H1 (cell line): ENCODE measurements at regions not wholly inside any gene's neighbourhood (a gene's known extent, or its start where the extent isn't known, plus 50 kb on each side); places are given as distances from the start of the nearest gene placed in this dataset.

ENCODE experiments used
- CTCF ChIA-PET: fragments of 300-600 bp; sonication (Branson Sonifier 250); formaldehyde crosslinking; loops from one replicate; lab custom pipeline; 2021; ENCODE audit not compliant: partially characterized antibody; lab: Charles Lee
- POLR2A ChIA-PET: fragments of 300-600 bp; sonication (Branson Sonifier 250); formaldehyde crosslinking; loops from one replicate; lab custom pipeline; 2021; ENCODE audit warnings: inconsistent platforms; ENCODE audit not compliant: partially characterized antibody; lab: Charles Lee
- DNase-seq, 2 experiments: peaks; one replicate each; pipeline versions ENCODE4 v3.0.0 to v3.0.0-alpha.2; 2010 to 2022; ENCODE audit warnings: low spot score in 2 of 2, low read depth in 1 of 2, mixed read lengths in 1 of 2
- FAIRE-seq: peaks from 2 replicates; lab custom pipeline; 2011; peaks lifted over from hg19 to GRCh38; lab: Jason Lieb, UNC
- H2AFZ ChIP-seq: 2 replicates; pipeline ENCODE4 v1.8.1; 2012; ENCODE audit warnings: low read length, inconsistent platforms
- H2AK5ac ChIP-seq: 2 replicates; pipeline ENCODE4 v1.6.1; 2013; ENCODE audit warnings: low read depth, low read length
- H2BK120ac ChIP-seq: replicated peaks from 2 replicates; pipeline ENCODE3; 2013; ENCODE audit warnings: low read depth, low read length, inconsistent platforms
- H2BK12ac ChIP-seq: 2 replicates; pipeline ENCODE4 v1.6.1; 2013; ENCODE audit warnings: low read depth, low read length
- H2BK15ac ChIP-seq: 2 replicates; pipeline ENCODE4 v1.6.1; 2013; ENCODE audit warnings: low read length
- H2BK20ac ChIP-seq: 2 replicates; pipeline ENCODE4 v1.6.1; 2013; ENCODE audit warnings: low read length
- H2BK5ac ChIP-seq: 2 replicates; pipeline ENCODE4 v1.6.1; 2013; ENCODE audit warnings: low read depth, low read length
- H3K14ac ChIP-seq: 2 replicates; pipeline ENCODE4 v1.6.1; 2013; ENCODE audit warnings: inconsistent platforms; ENCODE audit not compliant: insufficient read length
- H3K18ac ChIP-seq: 2 replicates; pipeline ENCODE4 v1.6.1; 2013; ENCODE audit warnings: low read length; ENCODE audit errors: extremely low read depth
- H3K23ac ChIP-seq: 2 replicates; pipeline ENCODE4 v1.6.1; 2013; ENCODE audit warnings: inconsistent platforms; ENCODE audit not compliant: insufficient read length
- H3K23me2 ChIP-seq: 2 replicates; pipeline ENCODE4 v1.6.1; 2013; ENCODE audit warnings: low read depth, low read length
- H3K27ac ChIP-seq: 2 replicates; pipeline ENCODE4 v1.6.1; 2011; ENCODE audit warnings: low read depth, low read length, inconsistent platforms
- H3K27me3 ChIP-seq, 4 experiments: replicated peaks in 1 of 4; 1 replicate in 1 of 4; 2 replicates in 3 of 4; pipeline versions ENCODE4 v1.6.1 to v1.8.1; 2011 to 2013; ENCODE audit warnings: low read length in 3 of 4, mild to moderate bottlenecking in 3 of 4, inconsistent platforms in 2 of 4, mixed read lengths in 2 of 4, moderate library complexity in 1 of 4; ENCODE audit not compliant: control insufficient read depth in 3 of 4, insufficient read depth in 3 of 4; ENCODE audit errors: extremely low read depth in 1 of 4
- H3K36me3 ChIP-seq, 4 experiments: 2 replicates each; pipeline versions ENCODE4 v1.6.1 to v1.8.1; 2011 to 2013; ENCODE audit warnings: mild to moderate bottlenecking in 4 of 4, low read length in 3 of 4, moderate library complexity in 2 of 4, control low read depth in 1 of 4, inconsistent platforms in 1 of 4; ENCODE audit not compliant: insufficient read depth in 4 of 4, control insufficient read depth in 2 of 4
- H3K4ac ChIP-seq: replicated peaks from 2 replicates; pipeline ENCODE3; 2013; ENCODE audit warnings: low read length, low read depth, mixed read lengths, inconsistent platforms; ENCODE audit not compliant: insufficient read length
- H3K4me1 ChIP-seq, 4 experiments: replicated peaks in 1 of 4; 1 replicate in 1 of 4; 2 replicates in 3 of 4; pipeline versions ENCODE4 v1.6.1 to v1.8.1; 2011 to 2013; ENCODE audit warnings: low read length in 3 of 4, inconsistent platforms in 2 of 4, mixed read lengths in 1 of 4; ENCODE audit not compliant: insufficient read depth in 4 of 4, control insufficient read depth in 3 of 4
- H3K4me2 ChIP-seq, 2 experiments: 2 replicates each; pipeline versions ENCODE4 v1.6.1 to v1.8.1; 2011 to 2013; ENCODE audit warnings: low read depth in 2 of 2, low read length in 2 of 2, control low read depth in 1 of 2, inconsistent platforms in 1 of 2, mild to moderate bottlenecking in 1 of 2; ENCODE audit not compliant: insufficient read depth in 1 of 2
- H3K4me3 ChIP-seq, 4 experiments: fragments of 200-600, 300-600 bp in 1 of 4; sonication (generic), shearing (Covaris generic), sonication (Bioruptor Twin) in 1 of 4; 2 replicates each; pipeline versions ENCODE4 v1.5.1 to v1.8.1; 2011 to 2016; ENCODE audit warnings: low read length in 4 of 4, low read depth in 3 of 4, control low read depth in 2 of 4, inconsistent platforms in 2 of 4, mild to moderate bottlenecking in 2 of 4, mixed read lengths in 1 of 4, moderate library complexity in 1 of 4; ENCODE audit not compliant: insufficient read depth in 2 of 4; ENCODE audit errors: extremely low read depth in 1 of 4
- H3K56ac ChIP-seq: replicated peaks from 2 replicates; pipeline ENCODE3; 2013; ENCODE audit warnings: low read depth, mild to moderate bottlenecking, mixed read lengths, low read length, inconsistent platforms; ENCODE audit not compliant: insufficient read length
- H3K79me1 ChIP-seq: 2 replicates; pipeline ENCODE4 v1.6.1; 2013; ENCODE audit warnings: low read depth, low read length, control low read depth
- H3K79me2 ChIP-seq, 2 experiments: 2 replicates each; pipeline versions ENCODE4 v1.6.1 to v1.8.1; 2012 to 2013; ENCODE audit warnings: low read length in 2 of 2, mild to moderate bottlenecking in 2 of 2, inconsistent platforms in 1 of 2; ENCODE audit not compliant: insufficient read depth in 2 of 2, control insufficient read depth in 1 of 2
- H3K9ac ChIP-seq, 4 experiments: replicated peaks in 1 of 4; 1 replicate in 1 of 4; 2 replicates in 3 of 4; pipeline versions ENCODE4 v1.6.1 to v1.8.1; 2011 to 2013; ENCODE audit warnings: low read depth in 3 of 4, low read length in 3 of 4, control low read depth in 2 of 4, mild to moderate bottlenecking in 2 of 4, moderate library complexity in 2 of 4, inconsistent platforms in 1 of 4; ENCODE audit errors: extremely low read depth in 1 of 4
- H3K9me3 ChIP-seq, 2 experiments: 2 replicates each; pipeline versions ENCODE4 v1.6.1 to v1.8.1; 2012 to 2013; ENCODE audit warnings: mild to moderate bottlenecking in 2 of 2, moderate library complexity in 2 of 2, control low read depth in 1 of 2, inconsistent platforms in 1 of 2, low read depth in 1 of 2, low read length in 1 of 2, mixed read lengths in 1 of 2; ENCODE audit not compliant: insufficient read depth in 2 of 2
- H4K20me1 ChIP-seq, 2 experiments: replicated peaks in 1 of 2; 2 replicates each; pipeline versions ENCODE3 to v1.8.1; 2011 to 2013; ENCODE audit warnings: inconsistent platforms in 2 of 2, low read length in 2 of 2, mild to moderate bottlenecking in 1 of 2; ENCODE audit not compliant: insufficient read depth in 2 of 2, control insufficient read depth in 1 of 2
- H4K5ac ChIP-seq: 2 replicates; pipeline ENCODE4 v1.6.1; 2013; ENCODE audit warnings: low read length, low read depth, mixed read lengths, inconsistent platforms; ENCODE audit not compliant: insufficient read length
- H4K8ac ChIP-seq: 2 replicates; pipeline ENCODE4 v1.8.0; 2013; ENCODE audit warnings: mild to moderate bottlenecking, moderate library complexity, low read length, inconsistent platforms; ENCODE audit not compliant: insufficient read depth; ENCODE audit errors: extremely low read depth
- H4K91ac ChIP-seq: replicated peaks from 2 replicates; pipeline ENCODE3; 2013; ENCODE audit warnings: low read length, mixed read lengths, inconsistent platforms; ENCODE audit not compliant: insufficient read length
- CHD1 ChIP-seq: IDR thresholded peaks from 2 replicates; pipeline ENCODE4 v1.6.1; 2012; ENCODE audit warnings: low read depth, low read length, improper control_type of control experiment
- CTCF ChIP-seq, 3 experiments: IDR thresholded peaks; 1 replicate in 2 of 3; 2 replicates in 1 of 3; pipeline versions ENCODE4 v1.5.1 to v1.6.1; 2011; ENCODE audit warnings: low read length in 3 of 3, mild to moderate bottlenecking in 3 of 3, inconsistent platforms in 2 of 3, low read depth in 1 of 3, moderate library complexity in 1 of 3; ENCODE audit not compliant: insufficient read depth in 1 of 3; ENCODE audit errors: control extremely low read depth in 1 of 3
- EGR1 ChIP-seq: IDR thresholded peaks from 2 replicates; pipeline ENCODE4 v1.6.1; 2011; ENCODE audit warnings: low read depth, low read length, borderline replicate concordance
- EZH2 ChIP-seq: fragments of 200-600 bp; sonication (generic); IDR thresholded peaks from 2 replicates; pipeline ENCODE4 v1.7.1; 2012; ENCODE audit warnings: low read depth, mild to moderate bottlenecking, moderate library complexity, low read length, inconsistent platforms; ENCODE audit not compliant: severe bottlenecking
- MAFK ChIP-seq: IDR thresholded peaks from 2 replicates; pipeline ENCODE4 v1.6.1; 2012; ENCODE audit warnings: low read depth, mild to moderate bottlenecking, improper control_type of control experiment, low read length
- RFX5 ChIP-seq: IDR thresholded peaks from 2 replicates; pipeline ENCODE4 v1.6.1; 2011; ENCODE audit warnings: low read depth, low read length, improper control_type of control experiment, borderline replicate concordance
- SP1 ChIP-seq: IDR thresholded peaks from 2 replicates; pipeline ENCODE4 v1.6.1; 2011; ENCODE audit warnings: low read depth, low read length
- TBP ChIP-seq: IDR thresholded peaks from 2 replicates; pipeline ENCODE4 v1.6.1; 2011; ENCODE audit warnings: low read depth, low read length, improper control_type of control experiment
- YY1 ChIP-seq: IDR thresholded peaks from 2 replicates; pipeline ENCODE4 v1.6.1; 2011; ENCODE audit warnings: low read depth, mild to moderate bottlenecking, low read length
- WGBS, 2 experiments: shearing (Covaris generic) in 1 of 2; methylation state at CpG; one replicate each; pipeline versions ENCODE4 v1.1.6 to v1.1.7; 2013 to 2015; ENCODE audit warnings: low lambda C conversion rate in 2 of 2, mixed read lengths in 2 of 2, inconsistent platforms in 1 of 2, low coverage in 1 of 2, missing lambda C conversion rate in 1 of 2; ENCODE audit not compliant: insufficient replicate concordance in 2 of 2, insufficient coverage in 1 of 2, insufficient read length in 1 of 2; ENCODE audit errors: extremely low coverage in 1 of 2, missing lambda C conversion rate in 1 of 2; 5-methylcytosine and 5-hydroxymethylcytosine counted together

GRCh38 chr2:151087377-151087776 lies 174.3 kb downstream of the RBM43 start:
- H2AK5ac ChIP-seq: no peak overlapping the region
- no peaks in the 10 kb centered on the region for H3K9me3 ChIP-seq
- H3K4ac ChIP-seq: no peak overlapping the region
- POLR2A ChIA-PET: no interaction called here
- H4K5ac ChIP-seq: no peak overlapping the region
- no peak overlapping the region for H2AFZ ChIP-seq
- no peak for TF ChIP-seq EGR1
- TF ChIP-seq SP1: no peak
- TF ChIP-seq CTCF (IDR thresholded peaks at IDR 0.05; ENCODE audit: control extremely low read depth in 1 of 3, insufficient read depth in 1 of 3, low read depth in 1 of 3, low read length in 3 of 3): no peak
- TF ChIP-seq MAFK: no peak
- no peak for TF ChIP-seq TBP
- TF ChIP-seq CHD1: no peak
- TF ChIP-seq YY1: no peak
- no peak for TF ChIP-seq EZH2
- no peak for TF ChIP-seq RFX5
- H4K8ac ChIP-seq: no peak overlapping the region
- no peak for DNase-seq
- H3K27ac ChIP-seq: no peak overlapping the region
- H3K23ac ChIP-seq: no peak overlapping the region
- no peak overlapping the region for H3K56ac ChIP-seq
- H3K9ac ChIP-seq: no peak overlapping the region
- H3K14ac ChIP-seq: no peak overlapping the region
- H2BK12ac ChIP-seq: no peak overlapping the region
- H3K23me2 ChIP-seq: no peaks in the 10 kb centered on the region
- no peaks in the 10 kb centered on the region for H3K27me3 ChIP-seq
- peaks cover 0 to 3% (median 0%) of the 10 kb centered on the region in 4 experiments; a peak in 1 of 7 replicates for H3K4me1 ChIP-seq
- H2BK15ac ChIP-seq: no peak overlapping the region
- no peak overlapping the region for H4K91ac ChIP-seq
- no peak overlapping the region for H2BK20ac ChIP-seq
- no peak overlapping the region for H3K4me2 ChIP-seq
- 91% methylated on average over 3 of the region's 3 CpGs; no CpG with 5 or more reads in 1 of the 2 experiments for WGBS, 2 experiments
- no peak for FAIRE-seq
- H3K18ac ChIP-seq: no peak overlapping the region
- H3K79me2 ChIP-seq: no peaks in the 10 kb centered on the region
- no peak overlapping the region for H3K4me3 ChIP-seq
- H2BK5ac ChIP-seq: no peak overlapping the region
- H3K79me1 ChIP-seq: no peaks in the 10 kb centered on the region
- H3K36me3 ChIP-seq: no peaks in the 10 kb centered on the region
- CTCF ChIA-PET: interaction anchor here (1.0 kb wide), 1 partner anchor 19 kb away, joined by 3 read pairs; no protein-coding TSS in a partner anchor
- no peak overlapping the region for H2BK120ac ChIP-seq
- H4K20me1 ChIP-seq: no peaks in the 10 kb centered on the region
